ENCODE measurements at regions not wholly inside any gene's neighbourhood (a gene's known extent, or its start where the extent isn't known, plus 50 kb on each side); places are given as distances from the start of the nearest gene placed in this dataset.

GRCh38 chrX:40329616-40330015 is 231.9 kb upstream of the BCOR start:
- Histone ChIP-seq H3K4me1 (ENCODE audit: control insufficient read depth in 3 of 3, insufficient read depth in 2 of 3, low read depth in 1 of 3, low read length in 2 of 3) (no peaks in the 10 kb centered on the region), H3K27me3 (ENCODE audit: control insufficient read depth in 3 of 3, insufficient read depth in 3 of 3, low read length in 3 of 3) (peaks cover 0 to 2% (median 0%) of the 10 kb centered on the region in 3 donors), H3K36me3 (ENCODE audit: control insufficient read depth in 3 of 3, insufficient read depth in 2 of 3, low read depth in 1 of 3, low read length in 3 of 3) (no peaks in the 10 kb centered on the region), H3K27ac (ENCODE audit: low read depth in 1 of 3, low read length in 2 of 3) (no peak overlapping the region), H3K4me3 (ENCODE audit: low read depth in 1 of 3, low read length in 3 of 3) (no peak overlapping the region), H3K9me3 (ENCODE audit: control insufficient read depth in 2 of 2, insufficient read depth in 1 of 2, low read depth in 1 of 2, low read length in 1 of 2) (no peaks in the 10 kb centered on the region)
- FAIRE-seq (no peak), DNase-seq (no peak)
- 77 to 96% (median 83%) methylated on average over 2 of the region's 2 CpGs for WGBS, 3 donors

- Histone ChIP-seq H3K27ac (ENCODE audit: low read depth in 1 of 3, low read length in 2 of 3) (no peak overlapping the region), H3K4me1 (ENCODE audit: control insufficient read depth in 3 of 3, insufficient read depth in 2 of 3, low read depth in 1 of 3, low read length in 2 of 3) (no peaks in the 10 kb centered on the region), H3K27me3 (ENCODE audit: control insufficient read depth in 3 of 3, insufficient read depth in 3 of 3, low read length in 3 of 3) (peaks cover 0 to 2% (median 0%) of the 10 kb centered on the region in 3 donors), H3K36me3 (ENCODE audit: control insufficient read depth in 3 of 3, insufficient read depth in 2 of 3, low read depth in 1 of 3, low read length in 3 of 3) (no peaks in the 10 kb centered on the region), H3K4me3 (ENCODE audit: low read depth in 1 of 3, low read length in 3 of 3) (no peak overlapping the region), H3K9me3 (ENCODE audit: control insufficient read depth in 2 of 2, insufficient read depth in 1 of 2, low read depth in 1 of 2, low read length in 1 of 2) (no peaks in the 10 kb centered on the region)
- FAIRE-seq (no peak), DNase-seq (no peak)
- 63 to 100% (median 79%) methylated on average over 1 of the region's 1 CpG for WGBS, 3 donors
Measured at GRCh38 chrX:40327085-40327484, 229.3 kb upstream of the BCOR start.

GRCh38 chrX:40326186-40326965 is 228.6 kb upstream of the BCOR start:
- Histone ChIP-seq H3K27ac (ENCODE audit: low read depth in 1 of 3, low read length in 2 of 3) (no peak overlapping the region), H3K4me1 (ENCODE audit: control insufficient read depth in 3 of 3, insufficient read depth in 2 of 3, low read depth in 1 of 3, low read length in 2 of 3) (no peaks in the 10 kb centered on the region), H3K27me3 (ENCODE audit: control insufficient read depth in 3 of 3, insufficient read depth in 3 of 3, low read length in 3 of 3) (peaks cover 0 to 2% (median 0%) of the 10 kb centered on the region in 3 donors), H3K36me3 (ENCODE audit: control insufficient read depth in 3 of 3, insufficient read depth in 2 of 3, low read depth in 1 of 3, low read length in 3 of 3) (no peaks in the 10 kb centered on the region), H3K4me3 (ENCODE audit: low read depth in 1 of 3, low read length in 3 of 3) (no peak overlapping the region), H3K9me3 (ENCODE audit: control insufficient read depth in 2 of 2, insufficient read depth in 1 of 2, low read depth in 1 of 2, low read length in 1 of 2) (no peaks in the 10 kb centered on the region)
- DNase-seq = no peak
- no peak for FAIRE-seq
- WGBS, 3 donors = 67 to 91% (median 82%) methylated on average over 8 of the region's 8 CpGs

GRCh38 chrX:40325161-40325560 is 227.4 kb upstream of the BCOR start:
- FAIRE-seq (no peak), DNase-seq (no peak)
- H3K9me3 ChIP-seq (ENCODE audit: control insufficient read depth in 2 of 2, insufficient read depth in 1 of 2, low read depth in 1 of 2, low read length in 1 of 2) = no peaks in the 10 kb centered on the region
- 91 to 95% (median 91%) methylated on average over 11 of the region's 11 CpGs for WGBS, 3 donors
- no peaks in the 10 kb centered on the region for H3K4me1 ChIP-seq (ENCODE audit: control insufficient read depth in 3 of 3, insufficient read depth in 2 of 3, low read depth in 1 of 3, low read length in 2 of 3)
- no peak overlapping the region for H3K4me3 ChIP-seq (ENCODE audit: low read depth in 1 of 3, low read length in 3 of 3)
- peaks cover 0 to 2% (median 0%) of the 10 kb centered on the region in 3 donors for H3K27me3 ChIP-seq (ENCODE audit: control insufficient read depth in 3 of 3, insufficient read depth in 3 of 3, low read length in 3 of 3)
- H3K27ac ChIP-seq (ENCODE audit: low read depth in 1 of 3, low read length in 2 of 3) = no peak overlapping the region
- no peaks in the 10 kb centered on the region for H3K36me3 ChIP-seq (ENCODE audit: control insufficient read depth in 3 of 3, insufficient read depth in 2 of 3, low read depth in 1 of 3, low read length in 3 of 3)

GRCh38 chrX:40323977-40324376 is 226.2 kb upstream of the BCOR start:
- Histone ChIP-seq H3K36me3 (ENCODE audit: control insufficient read depth in 3 of 3, insufficient read depth in 2 of 3, low read depth in 1 of 3, low read length in 3 of 3) (no peaks in the 10 kb centered on the region), H3K27ac (ENCODE audit: low read depth in 1 of 3, low read length in 2 of 3) (no peak overlapping the region), H3K27me3 (ENCODE audit: control insufficient read depth in 3 of 3, insufficient read depth in 3 of 3, low read length in 3 of 3) (peaks cover 0 to 2% (median 0%) of the 10 kb centered on the region in 3 donors), H3K9me3 (ENCODE audit: control insufficient read depth in 2 of 2, insufficient read depth in 1 of 2, low read depth in 1 of 2, low read length in 1 of 2) (no peaks in the 10 kb centered on the region), H3K4me1 (ENCODE audit: control insufficient read depth in 3 of 3, insufficient read depth in 2 of 3, low read depth in 1 of 3, low read length in 2 of 3) (no peaks in the 10 kb centered on the region), H3K4me3 (ENCODE audit: low read depth in 1 of 3, low read length in 3 of 3) (no peak overlapping the region)
- FAIRE-seq (no peak), DNase-seq (no peak)
- 85 to 93% (median 85%) methylated on average over 5 of the region's 5 CpGs for WGBS, 3 donors

GRCh38 chrX:40320819-40321218 is 223.1 kb upstream of the BCOR start:
- DNase-seq (no peak), FAIRE-seq (no peak)
- Histone ChIP-seq H3K27ac (ENCODE audit: low read depth in 1 of 3, low read length in 2 of 3) (no peak overlapping the region), H3K27me3 (ENCODE audit: control insufficient read depth in 3 of 3, insufficient read depth in 3 of 3, low read length in 3 of 3) (no peaks in the 10 kb centered on the region), H3K9me3 (ENCODE audit: control insufficient read depth in 2 of 2, insufficient read depth in 1 of 2, low read depth in 1 of 2, low read length in 1 of 2) (no peaks in the 10 kb centered on the region), H3K36me3 (ENCODE audit: control insufficient read depth in 3 of 3, insufficient read depth in 2 of 3, low read depth in 1 of 3, low read length in 3 of 3) (no peaks in the 10 kb centered on the region), H3K4me3 (ENCODE audit: low read depth in 1 of 3, low read length in 3 of 3) (no peak overlapping the region), H3K4me1 (ENCODE audit: control insufficient read depth in 3 of 3, insufficient read depth in 2 of 3, low read depth in 1 of 3, low read length in 2 of 3) (no peaks in the 10 kb centered on the region)

- no peaks in the 10 kb centered on the region for H3K9me3 ChIP-seq (ENCODE audit: control insufficient read depth in 2 of 2, insufficient read depth in 1 of 2, low read depth in 1 of 2, low read length in 1 of 2)
- no peak overlapping the region for H3K27ac ChIP-seq (ENCODE audit: low read depth in 1 of 3, low read length in 2 of 3)
- H3K36me3 ChIP-seq (ENCODE audit: control insufficient read depth in 3 of 3, insufficient read depth in 2 of 3, low read depth in 1 of 3, low read length in 3 of 3) = no peaks in the 10 kb centered on the region
- no peak overlapping the region for H3K4me3 ChIP-seq (ENCODE audit: low read depth in 1 of 3, low read length in 3 of 3)
- FAIRE-seq (no peak), DNase-seq (no peak)
- WGBS, 3 donors = 66 to 76% (median 75%) methylated on average over 4 of the region's 4 CpGs
- no peaks in the 10 kb centered on the region for H3K27me3 ChIP-seq (ENCODE audit: control insufficient read depth in 3 of 3, insufficient read depth in 3 of 3, low read length in 3 of 3)
- no peaks in the 10 kb centered on the region for H3K4me1 ChIP-seq (ENCODE audit: control insufficient read depth in 3 of 3, insufficient read depth in 2 of 3, low read depth in 1 of 3, low read length in 2 of 3)
Measured at GRCh38 chrX:40318801-40319200, 221.0 kb upstream of the BCOR start.

GRCh38 chrX:40318076-40318475 is 220.3 kb upstream of the BCOR start:
- Histone ChIP-seq H3K9me3 (ENCODE audit: control insufficient read depth in 2 of 2, insufficient read depth in 1 of 2, low read depth in 1 of 2, low read length in 1 of 2) (no peaks in the 10 kb centered on the region), H3K27me3 (ENCODE audit: control insufficient read depth in 3 of 3, insufficient read depth in 3 of 3, low read length in 3 of 3) (no peaks in the 10 kb centered on the region), H3K36me3 (ENCODE audit: control insufficient read depth in 3 of 3, insufficient read depth in 2 of 3, low read depth in 1 of 3, low read length in 3 of 3) (no peaks in the 10 kb centered on the region), H3K27ac (ENCODE audit: low read depth in 1 of 3, low read length in 2 of 3) (no peak overlapping the region), H3K4me3 (ENCODE audit: low read depth in 1 of 3, low read length in 3 of 3) (no peak overlapping the region), H3K4me1 (ENCODE audit: control insufficient read depth in 3 of 3, insufficient read depth in 2 of 3, low read depth in 1 of 3, low read length in 2 of 3) (no peaks in the 10 kb centered on the region)
- 87 to 91% (median 87%) methylated on average over 6 of the region's 6 CpGs for WGBS, 3 donors
- no peak for DNase-seq
- FAIRE-seq = no peak

GRCh38 chrX:40316502-40316901 is 218.7 kb upstream of the BCOR start:
- Histone ChIP-seq H3K4me1 (ENCODE audit: control insufficient read depth in 3 of 3, insufficient read depth in 2 of 3, low read depth in 1 of 3, low read length in 2 of 3) (no peaks in the 10 kb centered on the region), H3K4me3 (ENCODE audit: low read depth in 1 of 3, low read length in 3 of 3) (no peak overlapping the region), H3K27ac (ENCODE audit: low read depth in 1 of 3, low read length in 2 of 3) (no peak overlapping the region), H3K9me3 (ENCODE audit: control insufficient read depth in 2 of 2, insufficient read depth in 1 of 2, low read depth in 1 of 2, low read length in 1 of 2) (no peaks in the 10 kb centered on the region), H3K27me3 (ENCODE audit: control insufficient read depth in 3 of 3, insufficient read depth in 3 of 3, low read length in 3 of 3) (no peaks in the 10 kb centered on the region), H3K36me3 (ENCODE audit: control insufficient read depth in 3 of 3, insufficient read depth in 2 of 3, low read depth in 1 of 3, low read length in 3 of 3) (no peaks in the 10 kb centered on the region)
- FAIRE-seq (no peak), DNase-seq (no peak)
- 91 to 98% (median 93%) methylated on average over 5 of the region's 5 CpGs for WGBS, 3 donors
